Inflammatory macrophage (primary cell): ENCODE measurements at regions not wholly inside any gene's neighbourhood (a gene's known extent, or its start where the extent isn't known, plus 50 kb on each side); places are given as distances from the start of the nearest gene placed in this dataset.
A peak's percentile ranks its signal among the peaks of the same experiment; 100 is the strongest.

Source experiments
- DNase-seq, 2 donors: peaks; one replicate each; pipeline ENCODE4 v3.0.0-alpha.2; 2020 to 2022

DNA sequence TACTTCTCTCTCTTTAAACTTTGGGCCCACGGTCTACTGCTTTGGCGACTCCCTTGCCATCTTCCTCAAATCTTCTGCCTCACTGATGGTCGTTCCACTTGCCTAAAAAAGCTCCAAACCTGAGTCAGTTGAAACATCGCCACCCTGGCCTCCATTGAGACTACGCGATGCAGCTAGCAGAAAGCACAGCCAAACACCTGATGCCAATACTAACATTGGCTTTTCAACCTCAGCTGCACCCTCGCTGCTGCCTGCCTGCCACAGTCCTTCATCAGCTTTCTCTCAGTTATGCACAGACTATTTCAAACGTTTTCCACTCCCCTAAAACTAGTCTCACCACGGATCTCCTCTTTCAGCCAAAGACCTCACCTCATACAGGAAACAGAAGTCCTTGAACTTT, 214.2 kb upstream of the TMCO5A start:
- no peak for DNase-seq

DNA sequence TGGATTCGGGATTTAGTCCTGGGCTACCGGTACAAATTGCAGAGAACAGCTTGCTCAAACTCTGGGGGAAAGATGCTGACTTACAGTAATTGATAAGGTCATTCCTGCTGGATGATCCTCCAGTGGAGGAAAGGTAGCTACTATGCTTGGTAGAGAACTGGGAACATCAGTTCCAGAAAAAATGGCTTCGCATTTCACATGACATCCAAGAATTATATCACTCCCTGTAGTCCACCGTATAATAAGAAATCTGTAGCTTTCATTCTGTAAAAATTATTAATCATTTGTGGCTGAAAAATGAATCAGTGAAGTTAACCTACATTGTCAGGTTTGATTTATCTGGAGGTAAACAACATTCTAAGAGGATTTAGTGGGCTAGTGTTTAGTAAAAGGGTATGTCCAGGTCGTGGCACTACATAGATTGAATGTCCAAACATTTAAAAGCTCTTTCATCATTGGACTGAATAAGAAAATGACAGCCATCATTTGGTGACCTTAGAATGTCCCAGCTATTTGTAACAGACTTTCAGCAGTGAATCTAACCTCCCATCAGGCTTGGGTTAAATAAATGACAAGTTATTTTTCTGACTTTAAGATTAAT, 203.2 kb upstream of the TMCO5A start:
- no peak for DNase-seq

DNA sequence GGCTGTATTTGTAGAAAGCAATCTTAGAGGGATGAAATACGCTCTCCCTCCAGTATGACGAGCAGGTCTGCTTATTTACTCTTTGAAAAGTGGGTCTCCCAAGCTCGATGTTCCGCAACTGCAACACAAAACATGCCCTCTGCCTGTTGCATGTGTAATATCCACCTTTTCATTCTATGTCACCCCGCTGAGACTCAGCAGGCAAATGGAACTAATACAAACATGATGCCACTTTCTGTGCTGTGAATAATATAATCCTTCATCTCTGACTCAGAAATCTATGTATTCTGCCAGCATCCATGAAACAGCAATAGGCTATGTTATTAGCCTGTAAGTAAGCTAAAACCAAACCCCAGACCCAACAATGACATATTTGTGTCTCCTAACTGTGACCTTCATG, 200.8 kb upstream of the TMCO5A start:
- DNase-seq, result no peak

GRCh38 chr15:37740623-37741141, 193.8 kb upstream of the TMCO5A start:
- DNase-seq, result no peak

- DNase-seq, result no peak
Observed at GRCh38 chr15:37743826-37744225, 190.6 kb upstream of the TMCO5A start.

DNA sequence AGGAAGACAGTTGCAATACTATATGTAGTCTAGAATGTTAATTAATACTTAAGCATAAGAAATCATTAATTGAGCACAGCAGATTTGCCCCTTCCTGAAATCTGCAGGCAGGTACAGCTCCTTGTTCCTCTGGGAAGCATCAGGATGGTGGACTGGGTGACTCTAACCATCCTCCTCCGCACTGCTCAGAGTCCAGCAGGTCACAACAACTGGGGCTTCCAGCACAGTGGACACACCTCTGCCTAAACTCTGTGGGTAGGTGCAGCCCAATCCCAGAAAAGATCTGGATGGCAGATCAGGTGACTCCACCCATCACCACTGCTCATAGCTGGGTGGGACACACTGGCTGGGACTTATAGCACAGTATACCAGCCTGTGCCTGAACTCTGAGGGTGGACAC, 189.9 kb upstream of the TMCO5A start:
- DNase-seq, result no peak

- DNase-seq, result no peak
Observed at GRCh38 chr15:37751401-37751800, 183.0 kb upstream of the TMCO5A start.

- no peak for DNase-seq
Observed at GRCh38 chr15:37756407-37756806, 178.0 kb upstream of the TMCO5A start.

DNA sequence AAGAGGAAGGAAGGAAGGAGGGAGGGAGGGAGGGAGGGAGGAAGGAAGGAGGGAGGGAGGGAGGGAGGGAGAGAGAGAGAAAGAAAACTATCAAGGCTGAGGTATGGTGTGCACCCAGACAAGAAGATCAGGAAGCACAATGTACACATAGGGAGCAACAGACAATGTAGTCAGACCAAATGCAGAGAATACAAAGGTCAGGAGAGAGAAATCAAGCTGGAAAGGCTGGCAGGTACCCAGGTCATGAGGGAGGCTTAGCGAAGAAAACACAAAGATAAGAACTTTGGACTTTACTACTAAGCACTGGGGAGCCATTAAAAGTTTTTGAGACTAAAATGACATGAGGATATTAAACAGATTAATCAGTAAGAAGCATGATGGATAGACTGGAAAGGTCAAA, 176.0 kb upstream of the TMCO5A start:
- DNase-seq, result no peak

DNA sequence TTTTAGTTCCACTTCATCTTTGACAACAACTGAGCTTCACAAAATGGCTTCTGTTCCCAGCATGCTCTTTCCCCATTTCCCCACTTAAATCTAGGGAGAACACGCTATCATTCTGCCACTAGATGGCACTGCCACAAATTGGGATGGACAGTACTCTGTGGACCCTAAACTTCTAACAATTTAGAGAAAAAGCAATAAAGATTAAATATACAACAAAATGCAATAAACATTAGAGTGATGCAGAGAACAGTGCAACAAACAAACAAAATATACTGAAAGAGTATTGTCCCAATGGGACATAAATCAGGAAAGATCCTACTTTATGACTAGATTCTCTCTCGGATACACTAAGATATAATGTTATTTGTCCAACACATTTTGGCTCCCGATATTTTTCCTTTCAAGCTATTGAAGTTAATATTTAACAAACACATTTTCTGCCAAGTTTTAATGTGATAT, 169.7 kb upstream of the TMCO5A start:
- peak; percentile 8 to 11 for DNase-seq

DNA sequence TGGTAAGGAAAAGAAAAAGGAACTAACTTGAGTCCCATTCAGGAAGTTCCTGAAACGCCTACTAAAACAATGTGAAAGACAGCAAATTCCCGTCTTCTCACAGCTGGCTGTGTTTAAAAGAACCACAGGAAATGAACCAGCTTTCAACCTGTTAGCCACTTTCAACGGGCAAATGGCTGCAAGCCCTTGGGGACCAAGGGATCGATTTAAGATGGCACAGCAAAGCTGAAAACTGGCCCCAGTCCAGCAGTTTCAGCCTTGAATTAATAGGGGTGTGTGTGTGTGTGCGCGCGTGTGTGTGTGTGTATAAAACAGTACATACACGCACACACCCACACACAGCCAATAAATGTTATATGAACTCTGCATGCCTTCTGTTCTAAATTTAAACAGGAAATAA, 168.7 kb upstream of the TMCO5A start:
- peak; percentile 30 to 33 for DNase-seq

- DNase-seq, result no peak
Observed at GRCh38 chr15:37767841-37768455, 166.5 kb upstream of the TMCO5A start.

- DNase-seq, result peak in 1 of 2 donors; percentile 3
Observed at GRCh38 chr15:37771465-37771864, 163.0 kb upstream of the TMCO5A start.

DNA sequence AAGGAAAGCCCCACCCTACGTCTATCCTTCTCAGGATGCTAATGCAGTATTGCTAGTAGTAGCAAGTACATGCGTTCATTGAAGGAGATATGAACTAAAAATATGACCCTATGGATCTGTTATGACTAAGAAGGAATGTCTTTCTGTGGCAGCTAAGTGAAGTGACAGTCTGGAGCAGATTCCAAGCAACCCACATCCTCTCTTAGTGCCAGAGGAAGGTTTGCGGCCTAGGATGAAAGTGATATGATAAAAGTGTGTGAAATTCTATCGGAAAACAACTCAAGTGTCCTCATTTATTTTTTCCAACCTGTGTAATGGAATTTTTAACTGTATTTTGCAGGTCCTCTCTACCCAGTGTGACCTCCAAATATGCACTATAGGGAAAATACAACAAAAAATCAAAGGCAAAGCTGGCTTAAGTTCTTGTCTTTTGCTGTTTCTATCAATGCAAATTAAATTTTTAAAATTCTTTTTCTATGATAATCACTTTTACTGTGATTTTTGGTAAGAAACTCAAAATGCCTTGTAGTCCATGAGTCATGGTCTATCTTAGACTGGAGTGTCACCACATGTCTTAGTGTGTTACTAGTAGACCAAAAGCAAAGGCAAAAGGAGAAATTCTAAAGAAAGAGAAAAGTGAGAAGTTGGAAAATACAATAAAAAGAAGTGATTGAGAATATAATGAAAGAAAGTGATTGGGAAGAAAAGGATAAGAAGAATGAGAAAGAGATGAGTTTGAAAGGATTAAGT, 161.2 kb upstream of the TMCO5A start:
- DNase-seq, result no peak

- no peak for DNase-seq
Observed at GRCh38 chr15:37774961-37775360, 159.5 kb upstream of the TMCO5A start.

DNA sequence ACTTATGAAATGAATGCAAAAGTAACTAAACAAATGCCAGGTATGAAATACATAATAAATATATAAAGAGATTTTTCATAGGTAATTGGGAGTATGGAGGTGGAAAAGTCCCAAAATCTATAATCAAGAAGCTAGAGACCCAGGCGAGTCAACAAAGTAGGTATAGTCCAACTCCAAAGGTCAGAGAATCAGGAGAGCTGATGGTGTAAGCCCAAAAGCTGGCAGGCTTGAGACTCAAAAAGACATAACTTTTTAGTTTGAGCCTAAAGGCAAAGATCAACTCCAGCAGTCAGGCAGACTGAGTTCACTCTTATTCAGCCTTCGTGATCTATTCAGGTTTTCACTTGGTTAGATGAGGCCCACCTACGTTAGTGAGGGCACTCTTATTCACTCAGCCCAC, 157.4 kb upstream of the TMCO5A start:
- DNase-seq, result no peak

GRCh38 chr15:37783290-37783689, 151.2 kb upstream of the TMCO5A start:
- no peak for DNase-seq

- no peak for DNase-seq
Observed at GRCh38 chr15:37788330-37788729, 146.1 kb upstream of the TMCO5A start.

GRCh38 chr15:37788767-37789396, 145.6 kb upstream of the TMCO5A start:
- no peak for DNase-seq

DNA sequence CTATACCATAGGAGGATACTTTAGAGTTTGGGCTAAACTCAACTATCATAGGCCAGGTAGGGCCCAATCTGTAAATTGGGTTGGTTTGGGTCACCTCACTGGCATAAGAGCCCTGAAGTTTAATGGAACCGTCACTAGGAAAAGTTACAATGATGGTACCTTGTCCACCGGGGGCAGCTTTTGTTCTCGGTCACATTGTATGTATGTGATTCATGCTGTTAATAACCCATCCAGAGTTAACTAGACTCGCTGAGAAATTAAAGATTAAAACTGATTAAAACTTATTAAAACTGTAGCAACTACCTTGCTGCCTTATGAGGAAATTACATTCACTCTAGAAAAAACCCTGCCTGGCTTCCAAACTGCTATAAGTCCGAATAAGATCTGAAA, 145.0 kb upstream of the TMCO5A start:
- no peak for DNase-seq

DNA sequence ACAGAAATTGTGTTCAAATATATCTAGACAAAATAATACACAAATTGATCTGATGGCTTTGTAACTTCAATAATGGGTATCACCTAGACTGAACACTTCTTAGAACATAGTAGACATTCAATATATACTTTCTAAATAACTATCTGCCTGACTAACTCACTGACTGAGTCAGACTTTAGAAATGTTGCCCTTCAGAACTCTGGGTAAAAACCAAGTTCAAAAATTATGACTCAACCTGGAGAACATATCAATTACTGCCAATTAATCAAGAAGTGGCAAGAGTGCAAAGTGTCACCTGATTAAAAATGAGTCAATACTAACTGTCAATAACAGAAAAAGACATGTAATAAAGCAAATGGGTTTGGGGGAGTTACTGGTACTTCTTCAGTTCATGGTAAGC, 144.6 kb upstream of the TMCO5A start:
- no peak for DNase-seq

DNA sequence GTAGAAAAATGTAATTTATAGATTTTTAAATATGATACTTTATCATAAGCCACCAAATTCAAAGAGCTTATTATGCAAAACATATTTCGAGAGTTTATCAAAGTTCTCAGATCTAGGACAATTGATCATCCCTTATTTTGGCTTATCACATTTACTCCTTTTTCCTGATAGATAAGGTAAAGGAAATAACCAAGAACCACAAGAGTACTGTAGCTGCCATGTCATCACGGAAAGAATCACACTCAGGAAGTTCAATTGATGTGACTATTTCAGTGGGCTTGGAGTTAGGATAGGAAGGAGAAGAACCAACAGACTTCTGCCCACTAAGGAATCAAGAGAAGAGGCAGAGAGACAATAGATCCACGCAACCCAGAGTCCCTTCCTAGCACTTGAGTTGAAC, 142.7 kb upstream of the TMCO5A start:
- DNase-seq, result no peak

GRCh38 chr15:37792351-37792750, 142.1 kb upstream of the TMCO5A start:
- no peak for DNase-seq
